Esophagus muscularis mucosa (tissue), 4 donors: ENCODE measurements at regions not wholly inside any gene's neighbourhood (a gene's known extent, or its start where the extent isn't known, plus 50 kb on each side); places are given as distances from the start of the nearest gene placed in this dataset.
A peak's percentile ranks its signal among the peaks of the same experiment; 100 is the strongest.

Source experiments
- DNase-seq: peaks from one replicate; pipeline ENCODE4 v3.0.0-alpha.2; 2017; ENCODE audit errors: extremely low spot score
- H3K27ac ChIP-seq, 4 donors: fragments of 200-600 bp; sonication (generic); replicated peaks in 1 of 4; 1 replicate in 3 of 4; 2 replicates in 1 of 4; pipeline ENCODE4 v1.5.1; 2016 to 2019; ENCODE audit warnings: mild to moderate bottlenecking in 1 of 4
- H3K27me3 ChIP-seq, 4 donors: fragments of 200-600 bp; sonication (generic); one replicate each; pipeline versions ENCODE4 v1.5.1 to v1.6.0; 2016 to 2019
- H3K36me3 ChIP-seq, 4 donors: fragments of 200-600 bp; sonication (generic); one replicate each; pipeline ENCODE4 v1.5.1; 2016 to 2019
- H3K4me1 ChIP-seq, 4 donors: fragments of 200-600 bp; sonication (generic); one replicate each; pipeline ENCODE4 v1.5.1; 2016 to 2019
- H3K4me3 ChIP-seq, 4 donors: fragments of 200-600 bp; sonication (generic); 1 replicate in 2 of 4; 2 replicates in 2 of 4; pipeline ENCODE4 v1.5.1; 2016 to 2019; ENCODE audit warnings: mild to moderate bottlenecking in 4 of 4, moderate library complexity in 1 of 4
- H3K9me3 ChIP-seq, 4 donors: fragments of 200-600 bp; sonication (generic); 1 replicate in 3 of 4; 2 replicates in 1 of 4; pipeline ENCODE4 v1.5.1; 2016 to 2019
- CTCF ChIP-seq, 3 experiments: fragments of 200-600 bp in 2 of 3; fragments of 450-650 bp in 1 of 3; sonication (generic) in 2 of 3; IDR thresholded peaks; one replicate each; pipeline ENCODE4 v1.5.1; 2017 to 2019; ENCODE audit warnings: antibody characterized with exemption in 3 of 3, mild to moderate bottlenecking in 2 of 3, moderate library complexity in 1 of 3
- EP300 ChIP-seq: sonication (generic); formaldehyde crosslinking; IDR thresholded peaks from one replicate; pipeline ENCODE4 v1.6.1; 2017; ENCODE audit warnings: antibody characterized with exemption
- POLR2A ChIP-seq: fragments of 450-650 bp; IDR thresholded peaks from one replicate; pipeline ENCODE4 v1.6.1; 2017; ENCODE audit warnings: antibody characterized with exemption, moderate library complexity, mild to moderate bottlenecking, low read depth
- POLR2AphosphoS5 ChIP-seq, 2 donors: sonication (generic); formaldehyde crosslinking; IDR thresholded peaks; one replicate each; pipeline ENCODE4 v1.6.1; 2017; ENCODE audit warnings: antibody characterized with exemption in 2 of 2
- WGBS: methylation state at CpG from one replicate; pipeline ENCODE4 v1.1.5; 2018; 5-methylcytosine and 5-hydroxymethylcytosine counted together
- intact Hi-C: fragments of 100-400 bp; cut with DNase I; formaldehyde crosslinking; loops from one replicate; pipeline ENCODE4 v1.15.1; 2023

DNA sequence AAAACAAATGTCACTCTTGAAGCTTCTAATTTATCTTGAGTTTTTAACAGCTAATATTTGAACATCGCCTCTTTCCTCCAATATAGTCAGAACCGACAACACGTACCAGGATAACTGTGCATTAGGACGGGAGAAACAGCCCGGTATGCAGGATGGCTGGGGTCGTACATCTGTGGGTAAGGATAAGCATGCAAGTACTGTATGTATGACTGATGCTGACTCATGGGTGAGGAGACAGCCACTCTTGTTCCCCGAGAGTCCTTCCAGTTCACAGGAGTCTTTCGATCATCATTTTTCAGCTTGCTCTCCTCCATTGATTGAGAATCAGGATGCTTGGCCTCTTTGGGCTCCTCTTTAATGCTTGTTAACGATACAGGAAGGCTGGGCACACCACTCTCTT, 102.3 kb downstream of the ZNF608 start:
- 92% methylated on average over 9 of the region's 9 CpGs for WGBS

GRCh38 chr5:124643336-124643735, 103.1 kb downstream of the ZNF608 start:
- 97% methylated on average over 7 of the region's 7 CpGs for WGBS
- no peak overlapping the region for H3K27ac ChIP-seq
- peaks cover 6 to 13% (median 10%) of the 10 kb centered on the region in 4 donors for H3K4me1 ChIP-seq
- peaks cover 0 to 53% (median 27%) of the 10 kb centered on the region in 4 donors for H3K36me3 ChIP-seq
- H3K4me3 ChIP-seq, result no peak overlapping the region
- H3K9me3 ChIP-seq, result no peaks in the 10 kb centered on the region
- peak; percentile 29 for DNase-seq
- no peaks in the 10 kb centered on the region for H3K27me3 ChIP-seq
- no peak for TF ChIP-seq POLR2AphosphoS5 (IDR thresholded peaks at IDR 0.05)
- no peak for TF ChIP-seq POLR2A
- no peak for TF ChIP-seq EP300
- no peak for TF ChIP-seq CTCF (IDR thresholded peaks at IDR 0.05)
- intact Hi-C loops, result no loop called here

More for the DNA sequence above, 102.3 kb downstream of the ZNF608 start:
- no peak overlapping the region for H3K4me3 ChIP-seq
- no peak overlapping the region for H3K27ac ChIP-seq
- TF ChIP-seq CTCF (IDR thresholded peaks at IDR 0.05), result no peak
- no peak for TF ChIP-seq EP300
- no peak for TF ChIP-seq POLR2A
- TF ChIP-seq POLR2AphosphoS5 (IDR thresholded peaks at IDR 0.05), result no peak
- H3K4me1 ChIP-seq, result peaks cover 14 to 21% (median 18%) of the 10 kb centered on the region in 4 donors
- DNase-seq, result peak; percentile 57
- no peaks in the 10 kb centered on the region for H3K9me3 ChIP-seq
- peaks cover 0 to 48% (median 30%) of the 10 kb centered on the region in 4 donors for H3K36me3 ChIP-seq
- H3K27me3 ChIP-seq, result no peaks in the 10 kb centered on the region
- intact Hi-C loops, result no loop called here

- TF ChIP-seq EP300 (no peak), POLR2AphosphoS5 (IDR thresholded peaks at IDR 0.05) (no peak), CTCF (IDR thresholded peaks at IDR 0.05) (no peak), POLR2A (no peak)
- no peak overlapping the region for H3K27ac ChIP-seq
- no peak overlapping the region for H3K4me3 ChIP-seq
- no peaks in the 10 kb centered on the region for H3K9me3 ChIP-seq
- no peaks in the 10 kb centered on the region for H3K27me3 ChIP-seq
- H3K4me1 ChIP-seq, result peaks cover 0 to 10% (median 5%) of the 10 kb centered on the region in 4 donors
- peak; percentile 29 for DNase-seq
- intact Hi-C loops, result no loop called here
- peaks cover 0 to 50% (median 19%) of the 10 kb centered on the region in 4 donors for H3K36me3 ChIP-seq
- 100% methylated on average over 2 of the region's 2 CpGs for WGBS
These were observed 104.3 kb downstream of the ZNF608 start for GRCh38 chr5:124642151-124642550.

DNA sequence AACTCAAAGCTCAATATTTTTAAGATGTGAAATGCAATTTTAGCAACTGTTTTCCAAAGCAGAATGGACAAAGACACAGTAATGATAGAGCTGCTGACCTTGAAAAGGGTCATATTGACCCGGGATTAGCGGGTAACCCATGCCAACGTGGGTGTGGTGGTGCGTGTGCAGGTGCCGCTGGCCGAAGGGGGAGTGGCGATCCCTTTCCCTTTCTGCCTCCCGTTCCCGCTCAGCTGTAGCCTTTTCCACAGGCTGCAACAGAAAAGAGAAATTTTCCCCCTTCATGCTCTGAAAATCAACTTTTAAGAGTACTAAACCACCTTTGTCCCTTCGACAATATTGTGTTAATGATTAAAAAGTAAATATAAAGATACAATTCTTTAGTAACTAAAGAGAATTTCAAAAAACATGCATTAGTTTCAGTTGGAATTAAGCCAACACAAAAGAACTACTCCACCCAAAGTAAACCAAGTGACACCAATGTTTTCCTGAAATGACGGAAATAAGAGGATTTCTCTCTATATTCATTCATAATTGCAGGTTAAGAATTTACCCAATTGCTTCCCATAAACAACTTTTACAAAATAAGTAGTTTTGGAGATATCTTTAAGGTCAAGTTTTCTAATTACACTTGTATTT, 105.2 kb downstream of the ZNF608 start:
- no peak for DNase-seq
- Histone ChIP-seq H3K27ac (no peak overlapping the region), H3K36me3 (peaks cover 0 to 42% (median 19%) of the 10 kb centered on the region in 4 donors), H3K9me3 (no peaks in the 10 kb centered on the region), H3K4me3 (no peak overlapping the region), H3K27me3 (no peaks in the 10 kb centered on the region), H3K4me1 (peaks cover 0 to 10% (median 5%) of the 10 kb centered on the region in 4 donors)
- TF ChIP-seq EP300 (no peak), CTCF (IDR thresholded peaks at IDR 0.05) (no peak), POLR2AphosphoS5 (IDR thresholded peaks at IDR 0.05) (no peak), POLR2A (no peak)
- intact Hi-C loops, result no loop called here
- 95% methylated on average over 11 of the region's 11 CpGs for WGBS
